NB4 (cell line): ENCODE measurements at regions not wholly inside any gene's neighbourhood (a gene's known extent, or its start where the extent isn't known, plus 50 kb on each side); places are given as distances from the start of the nearest gene placed in this dataset.

Experiments
- POLR2A ChIP-seq: IDR thresholded peaks from 2 replicates; pipeline ENCODE4 v1.6.1; 2011; ENCODE audit warnings: mild to moderate bottlenecking; ENCODE audit not compliant: insufficient read length; ENCODE audit errors: extremely low read depth
- TF ChIP-seq, protein P1 (sequence below): IDR thresholded peaks from one replicate; pipeline ENCODE4 v1.5.1; 2012; ENCODE audit warnings: low read depth, low read length
- TF ChIP-seq, protein P2 (sequence below): IDR thresholded peaks from 2 replicates; pipeline ENCODE4 v1.6.1; 2011; ENCODE audit warnings: low read depth, low read length

DNA sequence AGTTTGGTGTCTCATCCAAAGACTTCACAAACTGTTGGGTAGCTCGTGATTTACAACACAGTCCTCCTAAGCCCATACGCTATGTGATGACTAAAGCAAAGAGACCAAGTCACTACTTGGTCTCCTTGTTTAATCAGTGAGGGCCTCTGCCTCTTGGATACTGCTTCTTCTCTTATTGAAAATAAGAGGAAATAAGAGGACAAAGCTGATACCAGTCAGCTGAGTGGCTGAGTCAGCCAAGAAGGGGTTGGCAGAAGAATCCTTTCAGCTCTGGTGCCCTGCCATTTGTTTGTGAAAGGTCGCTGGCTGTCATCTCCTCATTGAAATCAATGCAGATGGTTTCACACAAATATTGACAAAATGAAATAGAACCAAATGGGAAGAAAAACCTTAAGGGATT, 67.5 kb upstream of the SLC35F4 start:
- TF ChIP-seq, protein P1, sequence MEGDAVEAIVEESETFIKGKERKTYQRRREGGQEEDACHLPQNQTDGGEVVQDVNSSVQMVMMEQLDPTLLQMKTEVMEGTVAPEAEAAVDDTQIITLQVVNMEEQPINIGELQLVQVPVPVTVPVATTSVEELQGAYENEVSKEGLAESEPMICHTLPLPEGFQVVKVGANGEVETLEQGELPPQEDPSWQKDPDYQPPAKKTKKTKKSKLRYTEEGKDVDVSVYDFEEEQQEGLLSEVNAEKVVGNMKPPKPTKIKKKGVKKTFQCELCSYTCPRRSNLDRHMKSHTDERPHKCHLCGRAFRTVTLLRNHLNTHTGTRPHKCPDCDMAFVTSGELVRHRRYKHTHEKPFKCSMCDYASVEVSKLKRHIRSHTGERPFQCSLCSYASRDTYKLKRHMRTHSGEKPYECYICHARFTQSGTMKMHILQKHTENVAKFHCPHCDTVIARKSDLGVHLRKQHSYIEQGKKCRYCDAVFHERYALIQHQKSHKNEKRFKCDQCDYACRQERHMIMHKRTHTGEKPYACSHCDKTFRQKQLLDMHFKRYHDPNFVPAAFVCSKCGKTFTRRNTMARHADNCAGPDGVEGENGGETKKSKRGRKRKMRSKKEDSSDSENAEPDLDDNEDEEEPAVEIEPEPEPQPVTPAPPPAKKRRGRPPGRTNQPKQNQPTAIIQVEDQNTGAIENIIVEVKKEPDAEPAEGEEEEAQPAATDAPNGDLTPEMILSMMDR, result no peak
- no peak for TF ChIP-seq POLR2A
- TF ChIP-seq, protein P2, sequence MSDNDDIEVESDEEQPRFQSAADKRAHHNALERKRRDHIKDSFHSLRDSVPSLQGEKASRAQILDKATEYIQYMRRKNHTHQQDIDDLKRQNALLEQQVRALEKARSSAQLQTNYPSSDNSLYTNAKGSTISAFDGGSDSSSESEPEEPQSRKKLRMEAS, result no peak
